Epidermal melanocyte (primary cell): ENCODE measurements at regions not wholly inside any gene's neighbourhood (a gene's known extent, or its start where the extent isn't known, plus 50 kb on each side); places are given as distances from the start of the nearest gene placed in this dataset.
"Not testable (repeated sequence)": the region's sequence is repeated elsewhere in the genome, so short reads cannot be mapped to it uniquely, and the experiment has no call there.

Experiments used
- DNase-seq: peaks from one replicate; pipeline ENCODE4 v3.0.0; 2011; ENCODE audit warnings: low spot score; ENCODE audit not compliant: insufficient read length

DNA sequence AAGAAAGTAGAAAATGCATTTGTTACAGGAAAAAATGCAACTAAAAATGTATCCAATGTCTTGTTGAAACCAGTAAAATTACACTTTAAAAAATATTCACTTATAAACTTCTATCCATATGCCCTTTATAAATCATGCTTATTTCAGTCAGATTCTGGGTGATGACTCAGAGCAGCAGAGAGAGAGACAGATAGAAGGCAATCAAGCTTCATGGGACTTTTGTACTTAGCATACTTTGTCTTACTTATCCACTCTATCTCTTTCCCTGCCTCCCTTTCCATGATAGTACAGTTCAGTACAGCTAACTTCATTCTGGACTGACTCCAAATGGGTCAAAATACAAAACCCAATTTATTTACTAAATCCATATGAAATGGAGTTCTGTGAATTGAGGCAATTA lies 1438.2 kb downstream of the ZPLD1 start:
- no peak for DNase-seq

GRCh38 chr3:103873897-103874545 lies 1439.2 kb downstream of the ZPLD1 start:
- no peak for DNase-seq

GRCh38 chr3:103881809-103882208 lies 1447.0 kb downstream of the ZPLD1 start:
- DNase-seq = not testable (repeated sequence)

DNA sequence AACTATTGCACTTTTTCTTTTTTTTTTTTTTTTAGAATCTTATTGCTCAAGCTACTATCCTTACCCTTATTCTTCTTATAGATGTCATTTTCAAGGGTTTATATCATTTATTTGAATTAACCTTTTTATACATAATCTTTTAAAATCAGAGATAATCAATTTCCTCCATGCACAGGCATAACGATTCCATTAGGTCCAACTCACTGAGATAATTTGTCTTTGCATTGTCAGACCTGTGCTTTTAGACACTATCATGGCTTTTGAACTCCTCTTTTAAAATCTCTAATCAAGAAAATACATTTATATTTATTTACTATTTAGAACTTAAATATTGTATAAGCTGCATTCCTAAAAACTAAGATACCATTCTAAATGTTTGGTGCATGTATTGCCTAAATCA lies 1454.9 kb downstream of the ZPLD1 start:
- no peak for DNase-seq

DNA sequence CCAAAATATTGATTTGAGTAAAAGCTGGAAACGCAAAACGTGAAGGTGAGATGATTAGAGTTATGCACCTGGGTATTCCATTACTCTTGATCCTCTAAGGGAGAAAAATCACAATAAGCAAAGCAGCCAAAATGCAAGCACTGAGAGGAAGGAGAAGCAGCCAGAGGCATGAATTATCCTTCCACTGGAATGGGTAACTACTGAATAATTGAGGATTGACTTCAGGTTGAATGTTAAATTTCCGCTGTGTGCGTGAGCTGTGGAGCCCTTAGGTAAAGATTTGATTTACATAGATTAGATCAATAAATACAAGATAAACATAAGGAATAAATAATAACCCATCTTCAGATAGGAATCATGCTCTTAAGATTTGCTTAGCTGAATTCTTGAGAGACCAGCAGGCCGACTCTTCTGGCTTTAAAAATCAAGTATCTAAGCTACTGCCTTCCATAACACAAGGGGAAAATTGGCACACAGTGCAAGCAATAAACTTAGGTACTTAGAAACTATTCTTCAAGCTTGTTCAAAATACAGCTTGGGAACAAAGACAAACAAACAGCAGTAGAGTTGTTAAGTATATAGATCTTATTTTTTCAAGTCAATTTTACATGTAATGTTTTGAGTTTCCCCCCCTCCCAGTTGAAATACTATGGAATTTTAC lies 1459.5 kb downstream of the ZPLD1 start:
- no peak for DNase-seq

GRCh38 chr3:103899328-103899727 lies 1464.5 kb downstream of the ZPLD1 start:
- DNase-seq = no peak

GRCh38 chr3:103904991-103905390 lies 1461.7 kb upstream of the ALCAM start:
- DNase-seq = no peak

DNA sequence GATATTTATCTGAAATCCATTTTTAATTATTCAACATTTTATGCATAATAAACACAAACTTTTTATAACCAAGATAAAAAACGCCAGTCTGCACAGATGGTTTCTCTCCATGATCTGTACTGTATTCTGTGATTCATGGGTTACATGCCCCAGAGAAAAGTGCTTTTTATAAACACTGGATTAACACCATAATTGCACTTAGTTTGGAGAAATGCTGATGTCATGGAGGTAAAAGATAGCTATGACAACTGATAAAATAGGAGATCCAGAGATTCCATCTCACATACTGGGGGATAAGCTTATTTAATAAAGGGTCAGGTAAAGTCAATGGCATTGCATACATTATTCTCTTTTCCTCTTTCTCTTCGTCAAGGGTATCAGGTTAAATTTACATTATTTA lies 1460.4 kb upstream of the ALCAM start:
- DNase-seq = no peak

DNA sequence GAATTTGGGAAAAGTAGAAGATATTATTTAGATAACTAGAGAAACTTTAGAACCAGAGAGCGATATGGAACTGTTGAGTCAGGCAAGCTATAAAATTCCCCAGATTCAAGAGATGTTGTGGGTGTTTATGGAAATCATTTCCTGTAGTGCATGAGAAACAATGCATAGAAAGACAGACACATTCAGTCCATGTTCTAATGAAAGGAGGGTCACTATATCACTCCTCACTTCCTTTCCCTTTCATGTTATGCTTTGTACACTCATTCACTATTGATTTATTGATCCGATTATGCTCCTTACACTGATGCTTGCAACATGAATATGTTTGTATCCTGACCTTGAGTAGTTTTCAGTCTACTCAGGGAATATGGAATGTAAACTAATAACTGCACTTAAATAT lies 1459.9 kb upstream of the ALCAM start:
- DNase-seq = no peak

GRCh38 chr3:103907567-103907966 lies 1459.1 kb upstream of the ALCAM start:
- no peak for DNase-seq

- no peak for DNase-seq
These were observed 1457.3 kb upstream of the ALCAM start for GRCh38 chr3:103909395-103909794.

GRCh38 chr3:103918336-103918735 lies 1448.4 kb upstream of the ALCAM start:
- no peak for DNase-seq

GRCh38 chr3:103919327-103919726 lies 1447.4 kb upstream of the ALCAM start:
- no peak for DNase-seq

DNA sequence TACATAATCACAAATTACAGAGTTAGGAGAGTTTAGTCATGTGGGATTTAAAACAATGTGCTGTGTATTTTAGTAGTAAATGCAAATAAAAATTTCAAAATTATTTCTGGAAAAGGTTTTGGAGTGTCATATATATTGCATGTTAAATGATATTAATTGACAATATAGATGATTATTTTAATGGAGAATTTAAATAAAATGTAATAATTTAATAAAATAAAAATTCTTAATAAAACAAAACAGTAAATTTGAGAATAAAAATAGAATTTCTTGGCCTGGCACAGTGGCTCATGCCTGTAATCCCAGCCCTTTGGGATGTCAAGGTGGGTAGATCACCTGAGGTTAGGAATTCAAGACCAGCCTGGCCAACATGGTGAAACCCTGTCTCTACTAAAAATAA lies 1442.8 kb upstream of the ALCAM start:
- no peak for DNase-seq

DNA sequence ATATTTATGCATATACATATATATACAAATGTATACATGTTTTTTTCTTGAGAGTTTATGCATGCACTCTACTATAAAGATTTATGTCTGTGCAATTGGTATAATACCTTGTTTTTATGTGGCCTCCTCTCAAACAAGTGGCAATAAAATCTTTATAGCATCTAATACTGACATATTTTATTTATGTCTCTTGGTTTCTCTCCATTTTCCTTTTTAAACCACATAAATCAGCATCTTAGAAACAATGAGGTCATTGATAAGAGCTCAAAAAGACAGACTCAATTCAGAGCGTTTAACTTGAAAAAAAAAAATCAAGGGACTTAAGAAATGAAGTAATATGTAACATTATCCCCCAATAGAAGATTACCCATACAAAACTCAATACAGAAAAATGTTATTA lies 1442.2 kb upstream of the ALCAM start:
- no peak for DNase-seq

DNA sequence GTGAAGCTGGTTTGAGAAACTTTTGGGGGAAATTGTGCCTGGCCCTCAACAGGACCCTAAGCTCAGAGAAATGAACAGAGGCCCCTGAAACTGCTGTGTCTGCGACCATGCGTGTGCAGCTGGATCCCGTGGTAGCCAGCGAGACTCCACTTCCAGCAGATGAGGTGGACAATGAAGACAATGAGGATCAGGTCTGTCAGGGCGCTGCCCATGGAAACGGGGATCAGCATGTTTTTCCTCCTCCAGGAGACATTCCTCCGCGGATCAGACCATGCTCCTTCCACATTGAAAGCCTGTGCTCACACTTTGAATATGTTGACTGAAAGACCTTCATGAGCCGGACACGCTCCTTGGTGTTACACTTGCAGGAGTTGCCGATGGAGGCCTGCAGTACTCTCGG lies 1439.8 kb upstream of the ALCAM start:
- DNase-seq = no peak

DNA sequence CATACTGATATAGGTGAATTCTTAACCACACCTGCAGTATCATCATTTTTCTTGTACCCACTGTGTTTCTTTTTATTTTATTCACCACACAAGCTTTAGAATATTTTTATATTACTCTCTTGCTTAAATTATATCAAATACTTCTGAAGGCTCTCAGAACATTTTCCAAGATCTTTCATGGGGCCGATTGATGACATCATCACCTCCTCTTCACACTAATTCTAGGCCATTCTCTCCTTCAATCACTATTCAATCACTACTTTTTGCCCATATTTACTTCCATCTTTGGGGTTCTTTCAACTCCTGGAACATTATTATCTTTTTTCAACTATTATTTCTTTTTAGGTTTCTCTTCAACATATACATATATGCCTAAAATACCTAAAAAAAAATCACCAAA lies 1438.8 kb upstream of the ALCAM start:
- DNase-seq = no peak

GRCh38 chr3:103937094-103937493 lies 1429.6 kb upstream of the ALCAM start:
- DNase-seq = no peak

DNA sequence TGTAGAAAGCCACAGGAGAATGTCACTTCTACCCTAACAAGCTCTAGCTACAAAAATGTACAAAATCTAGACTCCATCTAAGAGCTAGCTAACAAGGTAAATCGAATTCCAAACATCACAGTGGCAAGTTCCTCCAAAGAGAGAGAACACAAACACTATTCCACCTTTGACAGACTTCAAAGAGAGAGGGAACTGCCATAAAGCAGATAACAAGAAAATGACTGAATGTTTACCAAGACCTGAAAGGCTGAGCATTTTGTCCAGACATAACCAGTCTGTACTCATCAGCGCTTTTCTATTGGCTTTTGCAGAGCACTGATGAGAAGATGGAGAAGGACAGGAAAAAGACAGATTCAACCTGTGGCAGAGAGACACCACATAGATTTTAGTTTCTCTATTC lies 1419.6 kb upstream of the ALCAM start:
- no peak for DNase-seq

DNA sequence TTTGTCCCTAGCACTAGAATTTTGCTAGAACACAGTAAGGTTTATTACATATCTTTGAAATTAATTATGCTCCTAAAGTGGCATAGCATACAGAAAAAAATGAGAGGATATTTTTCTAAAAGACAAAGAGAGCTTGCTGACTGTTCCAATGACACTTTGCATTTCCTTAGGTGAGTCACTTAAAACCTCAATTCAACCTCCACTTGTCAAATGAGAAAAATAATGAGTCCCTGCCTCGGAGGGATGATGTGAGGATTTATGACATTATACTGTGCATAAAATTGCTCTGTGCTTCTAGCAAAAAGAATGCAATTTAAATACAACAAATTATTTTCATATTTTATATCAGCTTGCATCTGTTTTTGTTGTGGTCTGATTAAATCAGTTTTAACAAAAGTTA lies 1417.0 kb upstream of the ALCAM start:
- DNase-seq = no peak

GRCh38 chr3:103950676-103951075 lies 1416.0 kb upstream of the ALCAM start:
- no peak for DNase-seq

- no peak for DNase-seq
These were observed 1412.9 kb upstream of the ALCAM start for GRCh38 chr3:103953796-103954195.

DNA sequence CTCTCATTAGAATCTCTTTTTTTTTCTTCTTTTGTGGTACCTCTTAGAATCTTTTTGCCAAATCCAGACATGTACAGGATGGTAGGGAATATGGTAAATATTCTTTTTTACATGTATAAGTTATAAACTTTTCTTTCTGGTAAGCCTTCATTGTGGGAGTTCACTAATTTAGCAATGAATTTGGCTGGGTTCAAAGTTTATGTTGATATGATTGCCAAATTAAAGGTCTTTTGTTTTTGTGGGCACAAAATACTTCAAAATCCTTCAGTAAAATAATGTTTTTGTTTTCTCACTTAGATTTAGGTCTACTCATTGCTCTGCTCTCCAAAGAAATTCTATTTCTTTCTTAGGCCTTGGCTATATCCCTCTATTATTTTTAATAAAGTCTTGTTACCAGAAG lies 1405.9 kb upstream of the ALCAM start:
- DNase-seq = no peak
